H1 (cell line): ENCODE measurements at regions not wholly inside any gene's neighbourhood (a gene's known extent, or its start where the extent isn't known, plus 50 kb on each side); places are given as distances from the start of the nearest gene placed in this dataset.
A peak's percentile ranks its signal among the peaks of the same experiment; 100 is the strongest.

Experiments used
- CTCF ChIA-PET: fragments of 300-600 bp; sonication (Branson Sonifier 250); formaldehyde crosslinking; loops from one replicate; lab custom pipeline; 2021; ENCODE audit not compliant: partially characterized antibody; lab: Charles Lee
- POLR2A ChIA-PET: fragments of 300-600 bp; sonication (Branson Sonifier 250); formaldehyde crosslinking; loops from one replicate; lab custom pipeline; 2021; ENCODE audit warnings: inconsistent platforms; ENCODE audit not compliant: partially characterized antibody; lab: Charles Lee
- DNase-seq, 2 experiments: peaks; one replicate each; pipeline versions ENCODE4 v3.0.0 to v3.0.0-alpha.2; 2010 to 2022; ENCODE audit warnings: low spot score in 2 of 2, low read depth in 1 of 2, mixed read lengths in 1 of 2
- FAIRE-seq: peaks from 2 replicates; lab custom pipeline; 2011; peaks lifted over from hg19 to GRCh38; lab: Jason Lieb, UNC
- H2AFZ ChIP-seq: 2 replicates; pipeline ENCODE4 v1.8.1; 2012; ENCODE audit warnings: low read length, inconsistent platforms
- H2AK5ac ChIP-seq: 2 replicates; pipeline ENCODE4 v1.6.1; 2013; ENCODE audit warnings: low read depth, low read length
- H2BK120ac ChIP-seq: replicated peaks from 2 replicates; pipeline ENCODE3; 2013; ENCODE audit warnings: low read depth, low read length, inconsistent platforms
- H2BK12ac ChIP-seq: 2 replicates; pipeline ENCODE4 v1.6.1; 2013; ENCODE audit warnings: low read depth, low read length
- H2BK15ac ChIP-seq: 2 replicates; pipeline ENCODE4 v1.6.1; 2013; ENCODE audit warnings: low read length
- H2BK20ac ChIP-seq: 2 replicates; pipeline ENCODE4 v1.6.1; 2013; ENCODE audit warnings: low read length
- H2BK5ac ChIP-seq: 2 replicates; pipeline ENCODE4 v1.6.1; 2013; ENCODE audit warnings: low read depth, low read length
- H3K14ac ChIP-seq: 2 replicates; pipeline ENCODE4 v1.6.1; 2013; ENCODE audit warnings: inconsistent platforms; ENCODE audit not compliant: insufficient read length
- H3K18ac ChIP-seq: 2 replicates; pipeline ENCODE4 v1.6.1; 2013; ENCODE audit warnings: low read length; ENCODE audit errors: extremely low read depth
- H3K23ac ChIP-seq: 2 replicates; pipeline ENCODE4 v1.6.1; 2013; ENCODE audit warnings: inconsistent platforms; ENCODE audit not compliant: insufficient read length
- H3K23me2 ChIP-seq: 2 replicates; pipeline ENCODE4 v1.6.1; 2013; ENCODE audit warnings: low read depth, low read length
- H3K27ac ChIP-seq: 2 replicates; pipeline ENCODE4 v1.6.1; 2011; ENCODE audit warnings: low read depth, low read length, inconsistent platforms
- H3K27me3 ChIP-seq, 4 experiments: replicated peaks in 1 of 4; 1 replicate in 1 of 4; 2 replicates in 3 of 4; pipeline versions ENCODE4 v1.6.1 to v1.8.1; 2011 to 2013; ENCODE audit warnings: low read length in 3 of 4, mild to moderate bottlenecking in 3 of 4, inconsistent platforms in 2 of 4, mixed read lengths in 2 of 4, moderate library complexity in 1 of 4; ENCODE audit not compliant: control insufficient read depth in 3 of 4, insufficient read depth in 3 of 4; ENCODE audit errors: extremely low read depth in 1 of 4
- H3K36me3 ChIP-seq, 4 experiments: 2 replicates each; pipeline versions ENCODE4 v1.6.1 to v1.8.1; 2011 to 2013; ENCODE audit warnings: mild to moderate bottlenecking in 4 of 4, low read length in 3 of 4, moderate library complexity in 2 of 4, control low read depth in 1 of 4, inconsistent platforms in 1 of 4; ENCODE audit not compliant: insufficient read depth in 4 of 4, control insufficient read depth in 2 of 4
- H3K4ac ChIP-seq: replicated peaks from 2 replicates; pipeline ENCODE3; 2013; ENCODE audit warnings: low read length, low read depth, mixed read lengths, inconsistent platforms; ENCODE audit not compliant: insufficient read length
- H3K4me1 ChIP-seq, 4 experiments: replicated peaks in 1 of 4; 1 replicate in 1 of 4; 2 replicates in 3 of 4; pipeline versions ENCODE4 v1.6.1 to v1.8.1; 2011 to 2013; ENCODE audit warnings: low read length in 3 of 4, inconsistent platforms in 2 of 4, mixed read lengths in 1 of 4; ENCODE audit not compliant: insufficient read depth in 4 of 4, control insufficient read depth in 3 of 4
- H3K4me2 ChIP-seq, 2 experiments: 2 replicates each; pipeline versions ENCODE4 v1.6.1 to v1.8.1; 2011 to 2013; ENCODE audit warnings: low read depth in 2 of 2, low read length in 2 of 2, control low read depth in 1 of 2, inconsistent platforms in 1 of 2, mild to moderate bottlenecking in 1 of 2; ENCODE audit not compliant: insufficient read depth in 1 of 2
- H3K4me3 ChIP-seq, 4 experiments: fragments of 200-600, 300-600 bp in 1 of 4; sonication (generic), shearing (Covaris generic), sonication (Bioruptor Twin) in 1 of 4; 2 replicates each; pipeline versions ENCODE4 v1.5.1 to v1.8.1; 2011 to 2016; ENCODE audit warnings: low read length in 4 of 4, low read depth in 3 of 4, control low read depth in 2 of 4, inconsistent platforms in 2 of 4, mild to moderate bottlenecking in 2 of 4, mixed read lengths in 1 of 4, moderate library complexity in 1 of 4; ENCODE audit not compliant: insufficient read depth in 2 of 4; ENCODE audit errors: extremely low read depth in 1 of 4
- H3K56ac ChIP-seq: replicated peaks from 2 replicates; pipeline ENCODE3; 2013; ENCODE audit warnings: low read depth, mild to moderate bottlenecking, mixed read lengths, low read length, inconsistent platforms; ENCODE audit not compliant: insufficient read length
- H3K79me1 ChIP-seq: 2 replicates; pipeline ENCODE4 v1.6.1; 2013; ENCODE audit warnings: low read depth, low read length, control low read depth
- H3K79me2 ChIP-seq, 2 experiments: 2 replicates each; pipeline versions ENCODE4 v1.6.1 to v1.8.1; 2012 to 2013; ENCODE audit warnings: low read length in 2 of 2, mild to moderate bottlenecking in 2 of 2, inconsistent platforms in 1 of 2; ENCODE audit not compliant: insufficient read depth in 2 of 2, control insufficient read depth in 1 of 2
- H3K9ac ChIP-seq, 4 experiments: replicated peaks in 1 of 4; 1 replicate in 1 of 4; 2 replicates in 3 of 4; pipeline versions ENCODE4 v1.6.1 to v1.8.1; 2011 to 2013; ENCODE audit warnings: low read depth in 3 of 4, low read length in 3 of 4, control low read depth in 2 of 4, mild to moderate bottlenecking in 2 of 4, moderate library complexity in 2 of 4, inconsistent platforms in 1 of 4; ENCODE audit errors: extremely low read depth in 1 of 4
- H3K9me3 ChIP-seq, 2 experiments: 2 replicates each; pipeline versions ENCODE4 v1.6.1 to v1.8.1; 2012 to 2013; ENCODE audit warnings: mild to moderate bottlenecking in 2 of 2, moderate library complexity in 2 of 2, control low read depth in 1 of 2, inconsistent platforms in 1 of 2, low read depth in 1 of 2, low read length in 1 of 2, mixed read lengths in 1 of 2; ENCODE audit not compliant: insufficient read depth in 2 of 2
- H4K20me1 ChIP-seq, 2 experiments: replicated peaks in 1 of 2; 2 replicates each; pipeline versions ENCODE3 to v1.8.1; 2011 to 2013; ENCODE audit warnings: inconsistent platforms in 2 of 2, low read length in 2 of 2, mild to moderate bottlenecking in 1 of 2; ENCODE audit not compliant: insufficient read depth in 2 of 2, control insufficient read depth in 1 of 2
- H4K5ac ChIP-seq: 2 replicates; pipeline ENCODE4 v1.6.1; 2013; ENCODE audit warnings: low read length, low read depth, mixed read lengths, inconsistent platforms; ENCODE audit not compliant: insufficient read length
- H4K8ac ChIP-seq: 2 replicates; pipeline ENCODE4 v1.8.0; 2013; ENCODE audit warnings: mild to moderate bottlenecking, moderate library complexity, low read length, inconsistent platforms; ENCODE audit not compliant: insufficient read depth; ENCODE audit errors: extremely low read depth
- H4K91ac ChIP-seq: replicated peaks from 2 replicates; pipeline ENCODE3; 2013; ENCODE audit warnings: low read length, mixed read lengths, inconsistent platforms; ENCODE audit not compliant: insufficient read length
- CHD2 ChIP-seq: IDR thresholded peaks from 2 replicates; pipeline ENCODE4 v1.6.1; 2012; ENCODE audit warnings: low read length, improper control_type of control experiment
- CREB1 ChIP-seq: IDR thresholded peaks from 2 replicates; pipeline ENCODE4 v1.6.1; 2012; ENCODE audit warnings: inconsistent platforms
- HDAC6 ChIP-seq: IDR thresholded peaks from one replicate; pipeline ENCODE4 v1.7.1; 2012; ENCODE audit warnings: low read depth, mild to moderate bottlenecking, inconsistent platforms, low read length, moderate library complexity
- NRF1 ChIP-seq: IDR thresholded peaks from 2 replicates; pipeline ENCODE4 v1.6.1; 2011; ENCODE audit warnings: mild to moderate bottlenecking, low read depth, low read length, improper control_type of control experiment
- PHF8 ChIP-seq: fragments of 200-600 bp; sonication (generic); conservative IDR thresholded peaks from 2 replicates; pipeline ENCODE4 v1.7.1; 2012; ENCODE audit warnings: low read depth, mild to moderate bottlenecking, inconsistent platforms, low read length, moderate library complexity
- POLR2A ChIP-seq, 2 experiments: IDR thresholded peaks; 1 replicate in 1 of 2; 2 replicates in 1 of 2; pipeline ENCODE4 v1.6.1; 2011; ENCODE audit warnings: low read depth in 2 of 2, low read length in 2 of 2, mild to moderate bottlenecking in 2 of 2; ENCODE audit errors: control extremely low read depth in 1 of 2
- RXRA ChIP-seq: IDR thresholded peaks from 2 replicates; pipeline ENCODE4 v1.6.1; 2011; ENCODE audit warnings: low read depth, mild to moderate bottlenecking, low read length, moderate library complexity; ENCODE audit not compliant: insufficient read depth
- SP1 ChIP-seq: IDR thresholded peaks from 2 replicates; pipeline ENCODE4 v1.6.1; 2011; ENCODE audit warnings: low read depth, low read length
- SRF ChIP-seq: IDR thresholded peaks from 2 replicates; pipeline ENCODE4 v1.6.1; 2011; ENCODE audit warnings: mild to moderate bottlenecking, low read depth, low read length, moderate library complexity
- TAF1 ChIP-seq: IDR thresholded peaks from 2 replicates; pipeline ENCODE4 v1.6.1; 2011; ENCODE audit warnings: mild to moderate bottlenecking, low read depth, low read length
- WGBS, 2 experiments: shearing (Covaris generic) in 1 of 2; methylation state at CpG; one replicate each; pipeline versions ENCODE4 v1.1.6 to v1.1.7; 2013 to 2015; ENCODE audit warnings: low lambda C conversion rate in 2 of 2, mixed read lengths in 2 of 2, inconsistent platforms in 1 of 2, low coverage in 1 of 2, missing lambda C conversion rate in 1 of 2; ENCODE audit not compliant: insufficient replicate concordance in 2 of 2, insufficient coverage in 1 of 2, insufficient read length in 1 of 2; ENCODE audit errors: extremely low coverage in 1 of 2, missing lambda C conversion rate in 1 of 2; 5-methylcytosine and 5-hydroxymethylcytosine counted together

- H3K56ac ChIP-seq, result no peak overlapping the region
- no peaks in the 10 kb centered on the region for H4K20me1 ChIP-seq
- H2AK5ac ChIP-seq, result no peak overlapping the region
- peak overlapping the region; percentile 47 for H2BK120ac ChIP-seq
- H4K8ac ChIP-seq, result no peak overlapping the region; the same call in 1 of the 2 replicates
- 0 out of 7 replicates have a peak, but pooled peaks cover 0 to 2% (median 0%) of the 10 kb centered on the region in 4 experiments for H3K27me3 ChIP-seq
- H2BK20ac ChIP-seq, result peak overlapping the region; percentile 91
- no peaks in the 10 kb centered on the region for H3K79me1 ChIP-seq
- H3K4ac ChIP-seq, result peak overlapping the region; percentile 39
- H3K9me3 ChIP-seq, result peaks cover 0 to 4% of the 10 kb centered on the region in 2 experiments; a peak in 2 of 4 replicates
- WGBS, 2 experiments, result 78% methylated on average over 8 of the region's 8 CpGs; no CpG with 5 or more reads in 1 of the 2 experiments
- DNase-seq, result no peak
- no peak overlapping the region for H2AFZ ChIP-seq
- peaks cover 6 to 11% (median 10%) of the 10 kb centered on the region in 4 experiments for H3K4me1 ChIP-seq
- no peaks in the 10 kb centered on the region for H3K79me2 ChIP-seq
- ChIA-PET POLR2A (no interaction called here), CTCF (no interaction called here)
- FAIRE-seq, result no peak
- no peak for TF ChIP-seq HDAC6
- no peak for TF ChIP-seq CHD2
- TF ChIP-seq POLR2A (IDR thresholded peaks at IDR 0.05; ENCODE audit: control extremely low read depth in 1 of 2, low read depth in 2 of 2, low read length in 2 of 2), result no peak
- no peak for TF ChIP-seq SRF
- TF ChIP-seq TAF1, result no peak
- no peak for TF ChIP-seq NRF1
- no peak for TF ChIP-seq RXRA
- no peak for TF ChIP-seq PHF8
- no peak for TF ChIP-seq SP1
- TF ChIP-seq CREB1, result no peak
- no peak overlapping the region for H4K91ac ChIP-seq
- H3K18ac ChIP-seq, result no peak overlapping the region; the same call in 1 of the 2 replicates
- peak overlapping the region; percentile 22; the same call in 1 of the 2 replicates for H2BK12ac ChIP-seq
- no peak overlapping the region for H3K14ac ChIP-seq
- H3K4me2 ChIP-seq, result no peak overlapping the region
- no peaks in the 10 kb centered on the region for H3K23me2 ChIP-seq
- no peak overlapping the region for H3K4me3 ChIP-seq
- no peak overlapping the region for H4K5ac ChIP-seq
- no peak overlapping the region for H3K27ac ChIP-seq
- H3K36me3 ChIP-seq, result no peaks in the 10 kb centered on the region
- H2BK15ac ChIP-seq, result no peak overlapping the region
- H2BK5ac ChIP-seq, result no peak overlapping the region
- no peak overlapping the region for H3K23ac ChIP-seq
- H3K9ac ChIP-seq, result no peak overlapping the region
Observed at GRCh38 chr10:130997267-130998045, 314.1 kb downstream of the TCERG1L start.
